Mucosa of rectum (tissue), 2 donors: ENCODE measurements at regions not wholly inside any gene's neighbourhood (a gene's known extent, or its start where the extent isn't known, plus 50 kb on each side); places are given as distances from the start of the nearest gene placed in this dataset.

Source experiments
- H3K27ac ChIP-seq, 2 donors: one replicate each; pipeline ENCODE4 v1.7.0; 2013; ENCODE audit warnings: inconsistent platforms in 2 of 2, low read depth in 2 of 2, low read length in 2 of 2
- H3K27me3 ChIP-seq, 2 donors: one replicate each; pipeline ENCODE4 v1.7.0; 2013; ENCODE audit warnings: low read length in 2 of 2; ENCODE audit not compliant: control insufficient read depth in 2 of 2, insufficient read depth in 2 of 2
- H3K36me3 ChIP-seq, 2 donors: one replicate each; pipeline ENCODE4 v1.7.0; 2013; ENCODE audit warnings: low read length in 2 of 2; ENCODE audit not compliant: control insufficient read depth in 2 of 2, insufficient read depth in 2 of 2
- H3K4me1 ChIP-seq, 2 donors: one replicate each; pipeline ENCODE4 v1.7.0; 2013; ENCODE audit warnings: low read length in 2 of 2, mild to moderate bottlenecking in 1 of 2; ENCODE audit not compliant: control insufficient read depth in 2 of 2, insufficient read depth in 2 of 2
- H3K4me3 ChIP-seq, 2 donors: one replicate each; pipeline ENCODE4 v1.7.0; 2013; ENCODE audit warnings: low read length in 2 of 2
- H3K9ac ChIP-seq, 2 donors: one replicate each; pipeline ENCODE4 v1.7.0; 2013; ENCODE audit warnings: low read length in 2 of 2, low read depth in 1 of 2, mild to moderate bottlenecking in 1 of 2
- H3K9me3 ChIP-seq, 2 donors: one replicate each; pipeline ENCODE4 v1.7.0; 2013; ENCODE audit warnings: low read length in 2 of 2; ENCODE audit not compliant: control insufficient read depth in 2 of 2
- donor health status: healthy.
- donor health status: Normal muscosa, but diverticular disease.

DNA sequence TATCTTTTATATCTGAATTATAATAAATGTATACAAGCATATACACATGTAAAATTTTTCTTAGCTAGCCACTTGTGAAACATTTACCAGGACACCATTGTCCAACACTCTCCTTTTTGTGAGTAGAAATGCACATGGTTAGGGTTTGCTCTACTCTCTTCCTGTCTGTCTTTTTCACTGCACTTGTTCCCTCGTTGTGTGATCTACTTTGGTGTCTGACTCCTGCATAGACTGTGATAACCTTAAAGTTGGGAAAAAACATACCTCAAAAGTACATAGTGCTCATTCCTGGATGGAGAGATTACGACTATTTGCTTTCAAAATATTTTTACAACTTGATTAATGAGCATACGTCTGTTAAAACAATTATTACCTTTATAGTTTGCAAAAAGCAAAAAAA lies 294.1 kb upstream of the FLRT2 start:
- Histone ChIP-seq H3K9ac (no peak overlapping the region), H3K27me3 (no peaks in the 10 kb centered on the region), H3K36me3 (no peaks in the 10 kb centered on the region), H3K4me3 (no peak overlapping the region), H3K9me3 (no peaks in the 10 kb centered on the region), H3K27ac (no peak overlapping the region), H3K4me1 (no peaks in the 10 kb centered on the region)

- H3K4me3 ChIP-seq, result no peak overlapping the region
- H3K27ac ChIP-seq, result no peak overlapping the region
- no peaks in the 10 kb centered on the region for H3K4me1 ChIP-seq
- no peaks in the 10 kb centered on the region for H3K9me3 ChIP-seq
- H3K27me3 ChIP-seq, result no peaks in the 10 kb centered on the region
- no peaks in the 10 kb centered on the region for H3K36me3 ChIP-seq
- H3K9ac ChIP-seq, result no peak overlapping the region
These were observed 293.6 kb upstream of the FLRT2 start for GRCh38 chr14:85236296-85236695.

GRCh38 chr14:85239791-85240190 lies 290.2 kb upstream of the FLRT2 start:
- no peaks in the 10 kb centered on the region for H3K27me3 ChIP-seq
- no peak overlapping the region for H3K4me3 ChIP-seq
- no peaks in the 10 kb centered on the region for H3K36me3 ChIP-seq
- no peak overlapping the region for H3K9ac ChIP-seq
- H3K4me1 ChIP-seq, result no peaks in the 10 kb centered on the region
- H3K27ac ChIP-seq, result no peak overlapping the region
- no peaks in the 10 kb centered on the region for H3K9me3 ChIP-seq

GRCh38 chr14:85241022-85241855 lies 288.7 kb upstream of the FLRT2 start:
- peak overlapping the region in 1 of 2 donors; percentile 8 for H3K4me3 ChIP-seq

GRCh38 chr14:85242666-85243065 lies 287.3 kb upstream of the FLRT2 start:
- H3K36me3 ChIP-seq, result no peaks in the 10 kb centered on the region

More at GRCh38 chr14:85241022-85241855, 288.7 kb upstream of the FLRT2 start:
- no peaks in the 10 kb centered on the region for H3K9me3 ChIP-seq
- H3K9ac ChIP-seq, result no peak overlapping the region
- H3K36me3 ChIP-seq, result no peaks in the 10 kb centered on the region
- H3K27ac ChIP-seq, result no peak overlapping the region
- no peaks in the 10 kb centered on the region for H3K27me3 ChIP-seq
- no peaks in the 10 kb centered on the region for H3K4me1 ChIP-seq

GRCh38 chr14:85243321-85243720 lies 286.6 kb upstream of the FLRT2 start:
- Histone ChIP-seq H3K9ac (no peak overlapping the region), H3K4me3 (no peak overlapping the region), H3K4me1 (no peaks in the 10 kb centered on the region), H3K36me3 (no peaks in the 10 kb centered on the region), H3K9me3 (no peaks in the 10 kb centered on the region), H3K27me3 (no peaks in the 10 kb centered on the region), H3K27ac (no peak overlapping the region)

More at GRCh38 chr14:85242666-85243065, 287.3 kb upstream of the FLRT2 start:
- Histone ChIP-seq H3K9me3 (no peaks in the 10 kb centered on the region), H3K9ac (no peak overlapping the region), H3K4me3 (no peak overlapping the region), H3K27me3 (no peaks in the 10 kb centered on the region), H3K4me1 (no peaks in the 10 kb centered on the region), H3K27ac (no peak overlapping the region)

DNA sequence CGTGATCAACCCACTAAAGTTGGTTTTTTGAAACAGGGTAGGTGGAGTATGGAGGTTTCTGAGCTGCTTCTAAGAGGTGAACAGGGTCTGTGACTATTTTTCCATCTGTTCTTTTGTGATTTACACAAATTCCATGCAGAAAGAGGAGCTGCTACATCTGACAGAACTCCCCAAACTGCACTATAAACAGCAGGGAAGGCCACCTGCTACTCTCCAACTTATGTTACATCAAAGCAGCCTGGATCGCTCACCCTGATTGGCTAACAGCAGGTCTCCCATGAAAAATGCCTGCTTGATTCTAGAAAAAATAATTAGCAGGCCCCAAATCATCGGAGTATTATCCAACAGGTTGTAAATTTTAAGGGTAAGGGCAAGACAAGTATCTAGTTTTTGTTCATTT lies 282.9 kb upstream of the FLRT2 start:
- Histone ChIP-seq H3K27ac (no peak overlapping the region), H3K9me3 (no peaks in the 10 kb centered on the region), H3K4me3 (no peak overlapping the region), H3K4me1 (no peaks in the 10 kb centered on the region), H3K9ac (no peak overlapping the region), H3K36me3 (no peaks in the 10 kb centered on the region), H3K27me3 (no peaks in the 10 kb centered on the region)

DNA sequence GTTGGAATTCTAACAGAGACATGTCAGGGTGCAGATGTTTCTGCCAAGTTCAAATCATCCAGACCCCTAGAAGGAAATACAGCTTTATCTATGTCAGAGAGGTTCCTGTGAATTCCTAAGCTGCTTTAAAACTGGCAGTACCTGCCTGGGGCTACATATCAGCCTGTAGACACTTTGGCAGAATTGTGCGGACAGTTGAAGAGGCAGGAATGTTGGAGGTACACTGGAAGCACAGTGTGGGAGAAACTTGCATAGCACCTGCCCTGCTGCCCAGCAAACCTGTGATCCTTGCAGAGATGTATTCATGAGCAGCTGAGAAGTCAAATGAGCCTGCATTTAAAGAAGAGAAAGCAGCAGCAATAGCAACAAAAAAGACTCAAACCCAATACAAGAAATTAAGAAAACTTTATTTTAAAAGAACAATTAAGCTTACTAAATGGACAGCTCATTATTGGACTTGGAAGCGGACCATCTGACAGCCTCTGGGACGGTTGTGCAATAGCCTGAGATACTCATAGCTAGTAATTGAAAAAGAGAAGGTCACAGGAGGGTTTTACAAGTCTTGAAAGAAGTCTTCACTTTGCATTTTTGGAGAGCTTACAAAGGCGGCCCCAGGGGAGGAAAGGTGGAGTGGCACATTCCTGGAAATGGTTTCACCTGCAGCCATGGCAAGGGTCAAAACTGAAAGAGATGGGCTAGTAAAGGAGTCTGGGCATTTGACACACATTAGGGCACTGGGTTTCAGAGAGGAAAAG lies 280.9 kb upstream of the FLRT2 start:
- Histone ChIP-seq H3K4me3 (no peak overlapping the region), H3K27ac (no peak overlapping the region), H3K27me3 (no peaks in the 10 kb centered on the region), H3K36me3 (no peaks in the 10 kb centered on the region), H3K9ac (no peak overlapping the region), H3K4me1 (no peaks in the 10 kb centered on the region), H3K9me3 (no peaks in the 10 kb centered on the region)

- Histone ChIP-seq H3K27ac (no peak overlapping the region), H3K36me3 (no peaks in the 10 kb centered on the region), H3K4me3 (no peak overlapping the region), H3K27me3 (no peaks in the 10 kb centered on the region), H3K4me1 (no peaks in the 10 kb centered on the region), H3K9ac (no peak overlapping the region), H3K9me3 (no peaks in the 10 kb centered on the region)
These were observed 279.3 kb upstream of the FLRT2 start for GRCh38 chr14:85250414-85251189.

GRCh38 chr14:85252011-85252410 lies 277.9 kb upstream of the FLRT2 start:
- H3K27ac ChIP-seq, result no peak overlapping the region
- H3K4me3 ChIP-seq, result no peak overlapping the region
- no peaks in the 10 kb centered on the region for H3K9me3 ChIP-seq
- no peak overlapping the region for H3K9ac ChIP-seq
- H3K27me3 ChIP-seq, result no peaks in the 10 kb centered on the region
- no peaks in the 10 kb centered on the region for H3K36me3 ChIP-seq
- no peaks in the 10 kb centered on the region for H3K4me1 ChIP-seq
